GM12864 (cell line): ENCODE measurements at regions not wholly inside any gene's neighbourhood (a gene's known extent, or its start where the extent isn't known, plus 50 kb on each side); places are given as distances from the start of the nearest gene placed in this dataset.

Experiments
- DNase-seq: peaks from one replicate; pipeline ENCODE4 v3.0.0-alpha.2; 2011; ENCODE audit warnings: low read depth
- H3K4me3 ChIP-seq: 2 replicates; pipeline ENCODE4 v1.5.1; 2011; ENCODE audit warnings: mild to moderate bottlenecking, low read depth, low read length, control low read depth
- TF ChIP-seq, protein P1 (sequence below): IDR thresholded peaks from 2 replicates; pipeline ENCODE4 v1.5.1; 2011; ENCODE audit warnings: low read depth, mild to moderate bottlenecking, moderate library complexity, low read length, control low read depth, inconsistent platforms; ENCODE audit errors: missing control alignments

DNA sequence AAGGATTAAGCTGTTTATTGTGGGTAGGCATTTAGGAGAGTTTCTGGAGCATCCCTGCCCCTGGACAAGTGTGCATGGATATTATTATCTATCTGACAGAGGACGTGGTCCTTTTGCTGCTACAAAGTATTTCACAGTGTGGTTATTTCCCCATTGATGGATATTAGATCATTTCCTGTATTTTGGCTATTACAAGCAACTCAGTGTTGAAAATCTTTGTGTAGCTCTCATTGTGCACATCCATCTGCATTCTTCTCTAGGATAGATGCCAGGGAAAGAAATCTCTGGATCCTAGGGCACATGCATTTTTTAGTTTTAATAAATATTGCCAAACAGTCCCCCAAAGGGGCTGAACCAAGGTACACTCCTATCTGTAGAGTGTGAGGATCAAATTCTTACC lies 154.3 kb upstream of the SRRM4 start:
- H3K4me3 ChIP-seq: no peak overlapping the region
- TF ChIP-seq, protein P1, sequence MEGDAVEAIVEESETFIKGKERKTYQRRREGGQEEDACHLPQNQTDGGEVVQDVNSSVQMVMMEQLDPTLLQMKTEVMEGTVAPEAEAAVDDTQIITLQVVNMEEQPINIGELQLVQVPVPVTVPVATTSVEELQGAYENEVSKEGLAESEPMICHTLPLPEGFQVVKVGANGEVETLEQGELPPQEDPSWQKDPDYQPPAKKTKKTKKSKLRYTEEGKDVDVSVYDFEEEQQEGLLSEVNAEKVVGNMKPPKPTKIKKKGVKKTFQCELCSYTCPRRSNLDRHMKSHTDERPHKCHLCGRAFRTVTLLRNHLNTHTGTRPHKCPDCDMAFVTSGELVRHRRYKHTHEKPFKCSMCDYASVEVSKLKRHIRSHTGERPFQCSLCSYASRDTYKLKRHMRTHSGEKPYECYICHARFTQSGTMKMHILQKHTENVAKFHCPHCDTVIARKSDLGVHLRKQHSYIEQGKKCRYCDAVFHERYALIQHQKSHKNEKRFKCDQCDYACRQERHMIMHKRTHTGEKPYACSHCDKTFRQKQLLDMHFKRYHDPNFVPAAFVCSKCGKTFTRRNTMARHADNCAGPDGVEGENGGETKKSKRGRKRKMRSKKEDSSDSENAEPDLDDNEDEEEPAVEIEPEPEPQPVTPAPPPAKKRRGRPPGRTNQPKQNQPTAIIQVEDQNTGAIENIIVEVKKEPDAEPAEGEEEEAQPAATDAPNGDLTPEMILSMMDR: no peak
- DNase-seq: no peak

GRCh38 chr12:118827606-118828005 lies 153.7 kb upstream of the SRRM4 start:
- no peak overlapping the region for H3K4me3 ChIP-seq
- DNase-seq: no peak
- TF ChIP-seq, protein P1: no peak

DNA sequence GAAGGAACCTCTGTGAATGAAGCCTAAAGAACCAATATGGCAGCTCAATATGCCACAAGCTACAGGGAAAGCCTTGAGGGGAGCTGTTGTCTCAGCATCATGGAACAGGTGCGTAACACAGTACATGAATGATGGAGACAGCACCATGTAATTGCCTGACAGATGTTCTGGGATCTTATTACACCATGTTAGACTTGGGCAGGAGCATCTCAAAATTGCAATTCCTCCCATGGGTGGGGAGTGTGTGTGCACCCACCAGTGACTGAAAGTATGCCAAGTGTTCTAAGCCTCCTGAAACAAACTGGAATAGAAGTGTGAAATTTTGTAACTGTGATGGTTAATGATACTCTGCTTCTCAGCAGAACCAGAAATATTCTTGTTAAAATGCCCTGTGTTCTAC lies 151.0 kb upstream of the SRRM4 start:
- DNase-seq: no peak
- H3K4me3 ChIP-seq: no peak overlapping the region
- TF ChIP-seq, protein P1: no peak

- H3K4me3 ChIP-seq: no peak overlapping the region
- DNase-seq: no peak
- TF ChIP-seq, protein P1: no peak
Measured at GRCh38 chr12:118835926-118836325, 145.4 kb upstream of the SRRM4 start.

GRCh38 chr12:118840399-118840798 lies 140.9 kb upstream of the SRRM4 start:
- TF ChIP-seq, protein P1: peak; percentile 40
- no peak overlapping the region for H3K4me3 ChIP-seq
- DNase-seq: no peak

- no peak for DNase-seq
- TF ChIP-seq, protein P1: no peak
- no peak overlapping the region for H3K4me3 ChIP-seq
Measured at GRCh38 chr12:118840878-118841277, 140.5 kb upstream of the SRRM4 start.

GRCh38 chr12:118841588-118841987 lies 139.8 kb upstream of the SRRM4 start:
- DNase-seq: no peak
- TF ChIP-seq, protein P1: no peak
- H3K4me3 ChIP-seq: no peak overlapping the region
